CD14-positive monocyte (primary cell): ENCODE measurements at regions not wholly inside any gene's neighbourhood (a gene's known extent, or its start where the extent isn't known, plus 50 kb on each side); places are given as distances from the start of the nearest gene placed in this dataset.

Experiments used
- DNase-seq, 3 donors: peaks; one replicate each; pipeline ENCODE4 v3.0.0-alpha.2; 2011 to 2022
- H2AFZ ChIP-seq: 2 replicates; pipeline ENCODE4 v1.6.0; 2012; ENCODE audit warnings: mild to moderate bottlenecking, low read depth, low read length, inconsistent platforms; ENCODE audit not compliant: insufficient read depth, poor library complexity, severe bottlenecking
- H3K27ac ChIP-seq, 2 donors: 1 replicate in 1 of 2; 2 replicates in 1 of 2; pipeline ENCODE4 v1.5.1; 2012 to 2013; ENCODE audit warnings: low read length in 2 of 2, control low read depth in 1 of 2, inconsistent platforms in 1 of 2, low read depth in 1 of 2, mild to moderate bottlenecking in 1 of 2
- H3K27me3 ChIP-seq, 2 donors: one replicate each; pipeline versions ENCODE4 v1.6.0 to v1.6.1; 2011 to 2013; ENCODE audit warnings: low read length in 2 of 2; ENCODE audit not compliant: control insufficient read depth in 2 of 2, insufficient read depth in 2 of 2
- H3K36me3 ChIP-seq, 2 donors: replicated peaks in 1 of 2; 1 replicate in 1 of 2; 2 replicates in 1 of 2; pipeline versions ENCODE4 v1.5.1 to v1.6.1; 2012 to 2013; ENCODE audit warnings: low read length in 2 of 2, control low read depth in 1 of 2, inconsistent platforms in 1 of 2, mild to moderate bottlenecking in 1 of 2; ENCODE audit not compliant: insufficient read depth in 2 of 2, control insufficient read depth in 1 of 2
- H3K4me1 ChIP-seq, 2 donors: 1 replicate in 1 of 2; 2 replicates in 1 of 2; pipeline versions ENCODE4 v1.5.1 to v1.6.1; 2012 to 2013; ENCODE audit warnings: low read length in 2 of 2, control low read depth in 1 of 2, inconsistent platforms in 1 of 2, mild to moderate bottlenecking in 1 of 2, moderate library complexity in 1 of 2; ENCODE audit not compliant: insufficient read depth in 2 of 2, control insufficient read depth in 1 of 2
- H3K4me2 ChIP-seq: replicated peaks from 2 replicates; pipeline ENCODE3; 2012; ENCODE audit warnings: low read length, moderate library complexity, mild to moderate bottlenecking; ENCODE audit not compliant: poor library complexity, severe bottlenecking; ENCODE audit errors: extremely low read depth
- H3K4me3 ChIP-seq, 3 experiments: fragments of 200-600 bp in 1 of 3; sonication (generic) in 1 of 3; replicated peaks in 1 of 3; 1 replicate in 2 of 3; 2 replicates in 1 of 3; pipeline ENCODE4 v1.5.1; 2011 to 2013; ENCODE audit warnings: low read length in 3 of 3, mild to moderate bottlenecking in 3 of 3, control low read depth in 2 of 3, low read depth in 2 of 3, inconsistent platforms in 1 of 3, moderate library complexity in 1 of 3
- H3K79me2 ChIP-seq: 2 replicates; pipeline ENCODE4 v1.6.0; 2012; ENCODE audit warnings: mild to moderate bottlenecking, control low read depth, inconsistent platforms, low read length, moderate library complexity; ENCODE audit not compliant: insufficient read depth
- H3K9ac ChIP-seq: 2 replicates; pipeline ENCODE4 v1.6.0; 2017; ENCODE audit warnings: low read length, mild to moderate bottlenecking; ENCODE audit not compliant: insufficient read depth, poor library complexity, severe bottlenecking
- H3K9me3 ChIP-seq, 2 donors: replicated peaks in 1 of 2; 1 replicate in 1 of 2; 2 replicates in 1 of 2; pipeline versions ENCODE4 v1.5.1 to v1.6.1; 2012 to 2013; ENCODE audit warnings: low read length in 2 of 2, control low read depth in 1 of 2; ENCODE audit not compliant: control insufficient read depth in 1 of 2, insufficient read depth in 1 of 2
- H4K20me1 ChIP-seq: 2 replicates; pipeline ENCODE4 v1.6.0; 2012; ENCODE audit warnings: mild to moderate bottlenecking, low read length, control low read depth, moderate library complexity; ENCODE audit not compliant: insufficient read depth
- H3K27ac Mint-ChIP-seq, 7 donors: one replicate each; pipeline ENCODE4 v1.8.0; 2020; ENCODE audit warnings: mild to moderate bottlenecking in 7 of 7, mixed read lengths in 7 of 7, moderate library complexity in 6 of 7, inconsistent platforms in 2 of 7
- H3K27me3 Mint-ChIP-seq, 3 donors: one replicate each; pipeline ENCODE4 v1.8.0; 2021 to 2022; ENCODE audit warnings: low read depth in 3 of 3, mild to moderate bottlenecking in 3 of 3, mixed read lengths in 3 of 3, moderate library complexity in 3 of 3, inconsistent platforms in 1 of 3
- H3K36me3 Mint-ChIP-seq, 2 donors: one replicate each; pipeline ENCODE4 v1.8.0; 2020; ENCODE audit warnings: mixed read lengths in 2 of 2, inconsistent platforms in 1 of 2, mild to moderate bottlenecking in 1 of 2
- H3K4me1 Mint-ChIP-seq: one replicate; pipeline ENCODE4 v1.8.0; 2020; ENCODE audit warnings: mild to moderate bottlenecking, mixed read lengths
- H3K4me3 Mint-ChIP-seq, 2 donors: one replicate each; pipeline ENCODE4 v1.8.0; 2020; ENCODE audit warnings: mild to moderate bottlenecking in 2 of 2, mixed read lengths in 2 of 2, moderate library complexity in 1 of 2
- H3K9me3 Mint-ChIP-seq, 7 donors: one replicate each; pipeline ENCODE4 v1.8.0; 2020 to 2022; ENCODE audit warnings: mixed read lengths in 7 of 7, mild to moderate bottlenecking in 6 of 7, moderate library complexity in 6 of 7, inconsistent platforms in 2 of 7
- CTCF ChIP-seq: fragments of 200-600 bp; IDR thresholded peaks from one replicate; pipeline ENCODE4 v1.8.0; 2022; ENCODE audit warnings: antibody characterized with exemption, mild to moderate bottlenecking
- WGBS: methylation state at CpG from one replicate; pipeline ENCODE4 v1.1.5; 2013; ENCODE audit warnings: missing lambda C conversion rate; ENCODE audit not compliant: insufficient coverage; 5-methylcytosine and 5-hydroxymethylcytosine counted together
- intact Hi-C, 2 donors: fragments of 100-400 bp; cut with micrococcal nuclease; formaldehyde crosslinking; loops; one replicate each; pipeline versions ENCODE4 v1.15.0 to v1.15.1; 2023

GRCh38 chr1:182126272-182126800 lies 64.8 kb upstream of the ZNF648 start:
- Mint-ChIP-seq H3K27ac (no peak overlapping the region), H3K4me3 (no peak overlapping the region), H3K9me3 (peaks cover 0 to 4% (median 0%) of the 10 kb centered on the region in 7 donors), H3K27me3 (peaks cover 0 to 2% (median 1%) of the 10 kb centered on the region in 3 donors), H3K4me1 (no peaks in the 10 kb centered on the region), H3K36me3 (no peaks in the 10 kb centered on the region)
- no peak overlapping the region for H3K9ac ChIP-seq
- no peak overlapping the region for H3K27ac ChIP-seq
- no peaks in the 10 kb centered on the region for H3K4me1 ChIP-seq
- H3K36me3 ChIP-seq: no peaks in the 10 kb centered on the region
- TF ChIP-seq CTCF: no peak
- no peak for DNase-seq
- no peaks in the 10 kb centered on the region for H3K79me2 ChIP-seq
- H4K20me1 ChIP-seq: no peaks in the 10 kb centered on the region
- H3K9me3 ChIP-seq: no peaks in the 10 kb centered on the region
- H3K4me3 ChIP-seq: no peak overlapping the region
- no peaks in the 10 kb centered on the region for H3K27me3 ChIP-seq
- intact Hi-C loops: no loop called here
- WGBS: 88% methylated on average over 1 of the region's 2 CpGs
- no peak overlapping the region for H2AFZ ChIP-seq
- no peak overlapping the region for H3K4me2 ChIP-seq

GRCh38 chr1:182122913-182123260 lies 61.4 kb upstream of the ZNF648 start:
- Histone ChIP-seq H3K9ac (no peak overlapping the region), H3K79me2 (no peaks in the 10 kb centered on the region), H3K27ac (no peak overlapping the region), H3K9me3 (no peaks in the 10 kb centered on the region), H2AFZ (no peak overlapping the region), H4K20me1 (no peaks in the 10 kb centered on the region), H3K4me3 (no peak overlapping the region), H3K27me3 (no peaks in the 10 kb centered on the region), H3K4me1 (no peaks in the 10 kb centered on the region), H3K36me3 (no peaks in the 10 kb centered on the region), H3K4me2 (no peak overlapping the region)
- peaks cover 0 to 4% (median 0%) of the 10 kb centered on the region in 7 donors for H3K9me3 Mint-ChIP-seq
- H3K4me3 Mint-ChIP-seq: no peak overlapping the region
- H3K27me3 Mint-ChIP-seq: peaks cover 0 to 4% (median 0%) of the 10 kb centered on the region in 3 donors
- no peak for TF ChIP-seq CTCF
- H3K36me3 Mint-ChIP-seq: no peaks in the 10 kb centered on the region
- no peak overlapping the region for H3K27ac Mint-ChIP-seq
- DNase-seq: no peak
- intact Hi-C loops: no loop called here
- H3K4me1 Mint-ChIP-seq: no peaks in the 10 kb centered on the region
